Activated naive CD8-positive, alpha-beta T cell treated with anti-CD3 and anti-CD28 coated beads, Interleukin-2, amount 10 ng/mL, durations not matched to agents 7 days and 5 days (primary cell): ENCODE measurements at regions not wholly inside any gene's neighbourhood (a gene's known extent, or its start where the extent isn't known, plus 50 kb on each side); places are given as distances from the start of the nearest gene placed in this dataset.
"Not testable (repeated sequence)": the region's sequence is repeated elsewhere in the genome, so short reads cannot be mapped to it uniquely, and the experiment has no call there.

Source experiments
- ATAC-seq: fragments of 150-1000 bp; cut with Tn5 transposase; one replicate; pipeline ENCODE4 v1.10.0; 2021; ENCODE audit warnings: low read depth, moderate library complexity
- POLR2A ChIA-PET: fragments of 350-600 bp; sonication (Branson Sonifier 250); formaldehyde crosslinking; loops from one replicate; lab custom pipeline; 2021; ENCODE audit warnings: antibody characterized with exemption; lab: Charles Lee
- DNase-seq: peaks from one replicate; pipeline ENCODE4 v3.0.0; 2021
- H3K27ac Mint-ChIP-seq: one replicate; pipeline ENCODE4 v1.8.0; 2022; ENCODE audit warnings: mild to moderate bottlenecking, mixed read lengths
- H3K27me3 Mint-ChIP-seq: one replicate; pipeline ENCODE4 v1.8.0; 2022; ENCODE audit warnings: mild to moderate bottlenecking, moderate library complexity, mixed read lengths
- H3K36me3 Mint-ChIP-seq: one replicate; pipeline ENCODE4 v1.8.0; 2021; ENCODE audit warnings: mild to moderate bottlenecking, mixed read lengths
- H3K4me1 Mint-ChIP-seq: one replicate; pipeline ENCODE4 v1.8.0; 2021; ENCODE audit warnings: mixed read lengths
- H3K4me3 Mint-ChIP-seq: one replicate; pipeline ENCODE4 v1.8.0; 2022; ENCODE audit warnings: mild to moderate bottlenecking, moderate library complexity, mixed read lengths
- H3K9me3 Mint-ChIP-seq: one replicate; pipeline ENCODE4 v1.8.0; 2021; ENCODE audit warnings: mixed read lengths

GRCh38 chr18:47683774-47684173 is 246.7 kb downstream of the SMAD2 start:
- ATAC-seq = no peak
- POLR2A ChIA-PET = no interaction called here
- Mint-ChIP-seq H3K27ac (no peak overlapping the region), H3K27me3 (peaks cover 8% of the 10 kb centered on the region), H3K36me3 (no peaks in the 10 kb centered on the region), H3K9me3 (no peaks in the 10 kb centered on the region), H3K4me1 (no peaks in the 10 kb centered on the region), H3K4me3 (no peak overlapping the region)
- no peak for DNase-seq

- H3K4me1 Mint-ChIP-seq = no peaks in the 10 kb centered on the region
- H3K4me3 Mint-ChIP-seq = no peak overlapping the region
- no peaks in the 10 kb centered on the region for H3K36me3 Mint-ChIP-seq
- no peak for ATAC-seq
- POLR2A ChIA-PET = no interaction called here
- H3K27me3 Mint-ChIP-seq = peaks cover 6% of the 10 kb centered on the region
- no peak for DNase-seq
- H3K27ac Mint-ChIP-seq = no peak overlapping the region
- no peaks in the 10 kb centered on the region for H3K9me3 Mint-ChIP-seq
These were observed 247.6 kb downstream of the SMAD2 start for GRCh38 chr18:47682876-47683275.

GRCh38 chr18:47680488-47680887 is 250.0 kb downstream of the SMAD2 start:
- Mint-ChIP-seq H3K9me3 (no peaks in the 10 kb centered on the region), H3K36me3 (no peaks in the 10 kb centered on the region), H3K27me3 (peaks cover 2% of the 10 kb centered on the region), H3K27ac (no peak overlapping the region), H3K4me1 (no peaks in the 10 kb centered on the region), H3K4me3 (no peak overlapping the region)
- POLR2A ChIA-PET = no interaction called here
- ATAC-seq (no peak), DNase-seq (no peak)

- DNase-seq (no peak), ATAC-seq (no peak)
- Mint-ChIP-seq H3K36me3 (no peaks in the 10 kb centered on the region), H3K4me1 (no peaks in the 10 kb centered on the region), H3K27me3 (no peaks in the 10 kb centered on the region), H3K9me3 (no peaks in the 10 kb centered on the region), H3K27ac (no peak overlapping the region), H3K4me3 (no peak overlapping the region)
- POLR2A ChIA-PET = no interaction called here
These were observed 250.6 kb downstream of the SMAD2 start for GRCh38 chr18:47679864-47680263.

GRCh38 chr18:47677952-47678351 is 252.5 kb downstream of the SMAD2 start:
- ATAC-seq = no peak
- no peaks in the 10 kb centered on the region for H3K4me1 Mint-ChIP-seq
- POLR2A ChIA-PET = no interaction called here
- H3K9me3 Mint-ChIP-seq = no peaks in the 10 kb centered on the region
- no peak overlapping the region for H3K4me3 Mint-ChIP-seq
- H3K27me3 Mint-ChIP-seq = no peaks in the 10 kb centered on the region
- no peaks in the 10 kb centered on the region for H3K36me3 Mint-ChIP-seq
- H3K27ac Mint-ChIP-seq = no peak overlapping the region
- DNase-seq = no peak

DNA sequence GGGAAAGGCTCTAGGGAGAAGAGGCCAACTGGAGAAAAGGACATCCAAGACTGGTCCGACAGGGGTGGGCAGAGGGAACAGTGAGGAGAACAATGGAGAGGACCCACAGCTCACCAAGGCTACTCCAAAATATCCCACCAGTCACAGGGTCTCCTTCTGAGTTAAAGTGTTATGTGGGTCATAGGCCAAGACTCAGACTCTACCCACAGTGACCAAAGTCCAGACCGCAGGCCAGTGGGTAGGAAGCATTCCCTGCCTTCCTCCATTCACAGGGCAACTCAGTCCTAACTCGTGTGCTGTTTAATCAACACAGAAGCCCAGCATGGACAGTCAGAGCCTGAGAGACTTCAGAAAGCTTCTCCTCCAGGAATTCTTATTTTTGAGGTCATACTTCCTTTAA is 260.6 kb downstream of the SMAD2 start:
- Mint-ChIP-seq H3K9me3 (no peaks in the 10 kb centered on the region), H3K36me3 (no peaks in the 10 kb centered on the region), H3K4me3 (no peak overlapping the region), H3K27ac (no peak overlapping the region), H3K4me1 (no peaks in the 10 kb centered on the region), H3K27me3 (peaks cover 21% of the 10 kb centered on the region)
- POLR2A ChIA-PET = no interaction called here
- DNase-seq = no peak
- no peak for ATAC-seq

GRCh38 chr18:47658498-47658897 is 272.0 kb downstream of the SMAD2 start:
- Mint-ChIP-seq H3K9me3 (peaks cover 10% of the 10 kb centered on the region), H3K4me3 (no peak overlapping the region), H3K4me1 (no peaks in the 10 kb centered on the region), H3K36me3 (no peaks in the 10 kb centered on the region), H3K27me3 (no peaks in the 10 kb centered on the region), H3K27ac (no peak overlapping the region)
- ATAC-seq (no peak), DNase-seq (no peak)
- POLR2A ChIA-PET = no interaction called here

DNA sequence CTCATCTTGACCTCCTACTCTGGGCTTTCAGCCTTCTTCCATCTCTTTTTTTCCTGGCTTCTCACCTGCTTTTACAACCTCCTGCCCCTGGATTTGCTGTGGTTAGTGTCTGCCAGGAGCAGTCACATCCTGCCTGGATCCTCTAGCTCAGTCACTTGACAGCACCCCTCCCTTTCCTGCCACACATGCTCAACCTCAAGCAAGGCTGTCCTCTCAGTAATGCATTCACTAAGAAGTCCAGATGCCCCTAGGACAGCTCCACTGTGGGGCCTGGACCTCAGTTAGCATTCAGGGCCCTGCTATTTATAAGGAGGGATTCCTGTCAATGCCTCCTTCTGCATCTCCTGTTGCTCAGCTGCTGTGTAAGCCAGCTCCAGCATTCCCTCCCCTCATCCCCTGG is 275.5 kb downstream of the SMAD2 start:
- DNase-seq (no peak), ATAC-seq (no peak)
- no peak overlapping the region for H3K27ac Mint-ChIP-seq
- peaks cover 1% of the 10 kb centered on the region for H3K27me3 Mint-ChIP-seq
- no peaks in the 10 kb centered on the region for H3K4me1 Mint-ChIP-seq
- H3K36me3 Mint-ChIP-seq = no peaks in the 10 kb centered on the region
- H3K4me3 Mint-ChIP-seq = no peak overlapping the region
- H3K9me3 Mint-ChIP-seq = peaks cover 7% of the 10 kb centered on the region
- POLR2A ChIA-PET = no interaction called here

DNA sequence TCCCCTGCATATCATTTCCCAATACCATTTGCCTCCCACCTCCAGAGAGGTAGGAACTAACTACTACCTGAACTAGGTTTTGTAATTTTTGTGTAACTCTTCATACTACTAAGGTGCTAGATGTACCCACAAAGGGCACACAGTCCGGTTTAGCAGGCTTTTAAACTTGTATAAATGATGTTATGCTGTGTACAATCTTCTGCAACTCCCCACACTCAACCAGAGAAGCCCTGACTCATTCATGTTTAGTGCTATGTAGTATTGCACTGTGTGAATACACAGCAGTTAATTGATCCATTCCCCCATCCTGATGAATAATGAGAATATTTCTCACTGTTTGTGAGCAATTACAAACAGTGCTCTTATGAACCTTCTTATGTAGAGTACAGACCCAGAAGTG is 285.6 kb downstream of the SMAD2 start:
- DNase-seq = no peak
- POLR2A ChIA-PET = no interaction called here
- no peaks in the 10 kb centered on the region for H3K36me3 Mint-ChIP-seq
- no peak overlapping the region for H3K4me3 Mint-ChIP-seq
- peaks cover 7% of the 10 kb centered on the region for H3K27me3 Mint-ChIP-seq
- peaks cover 3% of the 10 kb centered on the region for H3K9me3 Mint-ChIP-seq
- H3K27ac Mint-ChIP-seq = no peak overlapping the region
- no peak for ATAC-seq
- no peaks in the 10 kb centered on the region for H3K4me1 Mint-ChIP-seq

GRCh38 chr18:47637551-47637950 is 292.9 kb downstream of the SMAD2 start:
- POLR2A ChIA-PET, ATAC-seq, H3K27ac Mint-ChIP-seq: not testable (repeated sequence)

GRCh38 chr18:47635416-47635815 is 295.0 kb downstream of the SMAD2 start:
- no peaks in the 10 kb centered on the region for H3K4me1 Mint-ChIP-seq
- H3K27ac Mint-ChIP-seq = no peak overlapping the region
- H3K4me3 Mint-ChIP-seq = no peak overlapping the region
- POLR2A ChIA-PET = no interaction called here
- DNase-seq = no peak
- H3K9me3 Mint-ChIP-seq = no peaks in the 10 kb centered on the region
- H3K27me3 Mint-ChIP-seq = no peaks in the 10 kb centered on the region
- no peaks in the 10 kb centered on the region for H3K36me3 Mint-ChIP-seq
- ATAC-seq = no peak

More at GRCh38 chr18:47637551-47637950, 292.9 kb downstream of the SMAD2 start:
- not testable (repeated sequence) for H3K4me3 Mint-ChIP-seq, H3K27me3 Mint-ChIP-seq, H3K4me1 Mint-ChIP-seq, DNase-seq, H3K9me3 Mint-ChIP-seq, H3K36me3 Mint-ChIP-seq

- H3K4me3 Mint-ChIP-seq = no peak overlapping the region
- H3K27me3 Mint-ChIP-seq = no peaks in the 10 kb centered on the region
- POLR2A ChIA-PET = no interaction called here
- H3K4me1 Mint-ChIP-seq = no peaks in the 10 kb centered on the region
- DNase-seq = no peak
- ATAC-seq = no peak
- H3K27ac Mint-ChIP-seq = no peak overlapping the region
- no peaks in the 10 kb centered on the region for H3K36me3 Mint-ChIP-seq
- no peaks in the 10 kb centered on the region for H3K9me3 Mint-ChIP-seq
These were observed 297.4 kb downstream of the SMAD2 start for GRCh38 chr18:47632970-47633635.

DNA sequence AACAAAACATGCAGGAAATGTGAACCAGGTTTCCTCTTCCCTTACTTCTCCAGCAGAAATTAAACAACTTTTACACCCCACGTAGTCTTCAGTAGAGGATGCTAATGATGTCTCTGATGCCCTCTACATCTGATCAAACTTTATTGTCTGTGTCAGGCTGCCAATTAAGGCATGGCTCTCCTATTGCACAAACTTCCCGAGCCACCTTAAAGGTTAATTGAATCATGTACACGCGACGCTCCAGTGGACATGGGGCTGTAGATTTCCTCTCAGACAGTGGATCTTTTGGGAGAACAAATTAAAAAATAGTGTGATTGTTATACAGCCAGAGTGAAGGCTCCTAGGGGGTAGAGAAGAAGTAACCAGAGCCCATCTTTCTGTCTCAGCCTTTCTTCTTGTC is 301.6 kb downstream of the SMAD2 start:
- no peak for DNase-seq
- POLR2A ChIA-PET = no interaction called here
- no peaks in the 10 kb centered on the region for H3K36me3 Mint-ChIP-seq

GRCh38 chr18:47628240-47628781 is 302.1 kb downstream of the SMAD2 start:
- no peaks in the 10 kb centered on the region for H3K4me1 Mint-ChIP-seq
- no peak overlapping the region for H3K27ac Mint-ChIP-seq
- H3K9me3 Mint-ChIP-seq = no peaks in the 10 kb centered on the region
- DNase-seq (no peak), ATAC-seq (no peak)
- no peak overlapping the region for H3K4me3 Mint-ChIP-seq
- H3K36me3 Mint-ChIP-seq = no peaks in the 10 kb centered on the region
- peaks cover 5% of the 10 kb centered on the region for H3K27me3 Mint-ChIP-seq
- POLR2A ChIA-PET = no interaction called here

More for the DNA sequence above, 301.6 kb downstream of the SMAD2 start:
- Mint-ChIP-seq H3K4me1 (no peaks in the 10 kb centered on the region), H3K9me3 (no peaks in the 10 kb centered on the region), H3K4me3 (no peak overlapping the region), H3K27me3 (peaks cover 5% of the 10 kb centered on the region), H3K27ac (no peak overlapping the region)
- ATAC-seq = no peak
